Keratinocyte (primary cell): ENCODE measurements at regions not wholly inside any gene's neighbourhood (a gene's known extent, or its start where the extent isn't known, plus 50 kb on each side); places are given as distances from the start of the nearest gene placed in this dataset.

Experiments used
- DNase-seq: peaks from one replicate; pipeline ENCODE4 v3.0.0-alpha.2; 2011; ENCODE audit warnings: low read depth, missing footprints, low spot score
- FAIRE-seq: peaks from 2 replicates; lab custom pipeline; 2011; peaks lifted over from hg19 to GRCh38; lab: Jason Lieb, UNC
- H2AFZ ChIP-seq: 2 replicates; pipeline ENCODE4 v1.6.0; 2012; ENCODE audit warnings: low read length, control low read depth, inconsistent platforms; ENCODE audit not compliant: control insufficient read depth
- H3K27ac ChIP-seq: 2 replicates; pipeline ENCODE4 v1.5.1; 2011; ENCODE audit warnings: low read length; ENCODE audit not compliant: control insufficient read depth, insufficient read depth
- H3K27me3 ChIP-seq: 3 replicates; pipeline ENCODE4 v1.6.0; 2011; ENCODE audit warnings: low read length; ENCODE audit not compliant: control insufficient read depth, insufficient read depth; ENCODE audit errors: extremely low read depth
- H3K36me3 ChIP-seq, 2 experiments: 2 replicates in 1 of 2; 3 replicates in 1 of 2; pipeline ENCODE4 v1.5.1; 2011; ENCODE audit warnings: low read length in 2 of 2, mild to moderate bottlenecking in 1 of 2; ENCODE audit not compliant: control insufficient read depth in 2 of 2, insufficient read depth in 2 of 2; ENCODE audit errors: extremely low read depth in 1 of 2
- H3K4me1 ChIP-seq: 3 replicates; pipeline ENCODE4 v1.5.1; 2011; ENCODE audit warnings: low read length; ENCODE audit not compliant: control insufficient read depth, insufficient read depth; ENCODE audit errors: extremely low read depth
- H3K4me2 ChIP-seq: 3 replicates; pipeline ENCODE4 v1.6.0; 2011; ENCODE audit warnings: low read depth, low read length; ENCODE audit not compliant: control insufficient read depth, insufficient read depth; ENCODE audit errors: extremely low read depth
- H3K4me3 ChIP-seq, 3 experiments: fragments of 200-600 bp in 1 of 3; sonication (generic) in 1 of 3; 2 replicates in 2 of 3; 3 replicates in 1 of 3; pipeline ENCODE4 v1.5.1; 2011 to 2016; ENCODE audit warnings: low read length in 3 of 3, mild to moderate bottlenecking in 3 of 3, control low read depth in 2 of 3, inconsistent platforms in 1 of 3, low read depth in 1 of 3, mixed read lengths in 1 of 3, mixed run types in 1 of 3, moderate library complexity in 1 of 3; ENCODE audit not compliant: control insufficient read depth in 2 of 3, insufficient read depth in 2 of 3; ENCODE audit errors: extremely low read depth in 1 of 3
- H3K79me2 ChIP-seq: 2 replicates; pipeline ENCODE4 v1.6.0; 2012; ENCODE audit warnings: low read length; ENCODE audit not compliant: control insufficient read depth, insufficient read depth
- H3K9ac ChIP-seq: 3 replicates; pipeline ENCODE4 v1.6.0; 2011; ENCODE audit warnings: low read length; ENCODE audit not compliant: control insufficient read depth, insufficient read depth; ENCODE audit errors: extremely low read depth
- H3K9me1 ChIP-seq: 3 replicates; pipeline ENCODE4 v1.6.0; 2011; ENCODE audit warnings: low read length; ENCODE audit not compliant: control insufficient read depth, insufficient read depth; ENCODE audit errors: extremely low read depth
- H3K9me3 ChIP-seq: 2 replicates; pipeline ENCODE4 v1.5.1; 2012; ENCODE audit warnings: low read depth, low read length; ENCODE audit not compliant: control insufficient read depth
- H4K20me1 ChIP-seq: 3 replicates; pipeline ENCODE4 v1.6.0; 2011; ENCODE audit warnings: low read length; ENCODE audit not compliant: control insufficient read depth, insufficient read depth; ENCODE audit errors: extremely low read depth
- EZH2 ChIP-seq: IDR thresholded peaks from one replicate; pipeline ENCODE4 v1.6.1; 2012; ENCODE audit warnings: inconsistent platforms, mild to moderate bottlenecking, low read length, moderate library complexity
- dilution Hi-C: fragments of 300-500 bp; cut with MboI; formaldehyde crosslinking; loops from one replicate; pipeline ENCODE4 v1.7.0; 2020; ENCODE audit warnings: low sequenced_read_pairs; ENCODE audit not compliant: extremely low pct_ligation_motif_present
- TF ChIP-seq, protein P1 (sequence below), 3 experiments: IDR thresholded peaks in 1 of 3; conservative IDR thresholded peaks in 1 of 3; optimal IDR thresholded peaks in 1 of 3; 2 replicates in 2 of 3; 3 replicates in 1 of 3; pipeline versions ENCODE3 to v1.5.1; 2011; ENCODE audit warnings: low read length in 3 of 3, mild to moderate bottlenecking in 3 of 3, moderate library complexity in 2 of 3, control low read depth in 1 of 3, inconsistent platforms in 1 of 3; ENCODE audit not compliant: insufficient read depth in 2 of 3; ENCODE audit errors: extremely low read depth in 1 of 3

DNA sequence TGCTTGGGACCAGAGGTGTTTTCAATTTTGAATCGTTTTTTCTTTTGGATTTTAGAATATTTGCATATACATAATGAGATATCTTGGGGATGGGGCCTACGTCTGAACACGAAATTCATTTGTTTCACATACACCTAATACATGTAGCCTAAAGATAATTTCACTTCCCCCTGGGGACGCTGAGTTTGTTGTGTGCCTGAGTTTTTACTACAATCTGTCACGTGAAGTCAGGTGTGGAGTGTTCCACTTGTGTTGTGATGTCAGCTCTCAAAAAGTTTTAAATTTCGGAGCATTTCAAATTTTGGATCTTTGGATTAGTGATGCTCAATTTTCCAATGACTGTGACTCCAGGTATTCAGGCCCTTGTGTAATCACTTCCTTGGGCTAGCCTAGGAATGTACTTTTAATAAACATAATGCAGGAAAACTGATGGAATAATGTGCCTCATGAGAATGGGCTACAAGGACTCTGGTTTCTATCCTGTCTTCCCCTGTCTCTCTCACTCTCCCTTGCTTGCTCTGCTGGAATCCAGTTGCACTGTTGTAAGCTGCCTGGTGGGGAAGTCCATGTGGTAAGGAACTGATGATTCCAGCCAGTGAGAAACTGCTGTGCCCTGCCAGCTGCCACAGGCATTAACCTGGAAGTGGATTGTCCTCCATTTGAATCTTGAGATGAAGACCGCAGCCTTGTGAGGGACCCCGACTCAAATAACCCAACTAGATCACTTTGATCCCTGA lies 403.8 kb downstream of the SHISA9 start:
- H3K36me3 ChIP-seq = no peaks in the 10 kb centered on the region
- H3K9me1 ChIP-seq = no peaks in the 10 kb centered on the region
- no peak overlapping the region for H3K9ac ChIP-seq
- TF ChIP-seq, protein P1, sequence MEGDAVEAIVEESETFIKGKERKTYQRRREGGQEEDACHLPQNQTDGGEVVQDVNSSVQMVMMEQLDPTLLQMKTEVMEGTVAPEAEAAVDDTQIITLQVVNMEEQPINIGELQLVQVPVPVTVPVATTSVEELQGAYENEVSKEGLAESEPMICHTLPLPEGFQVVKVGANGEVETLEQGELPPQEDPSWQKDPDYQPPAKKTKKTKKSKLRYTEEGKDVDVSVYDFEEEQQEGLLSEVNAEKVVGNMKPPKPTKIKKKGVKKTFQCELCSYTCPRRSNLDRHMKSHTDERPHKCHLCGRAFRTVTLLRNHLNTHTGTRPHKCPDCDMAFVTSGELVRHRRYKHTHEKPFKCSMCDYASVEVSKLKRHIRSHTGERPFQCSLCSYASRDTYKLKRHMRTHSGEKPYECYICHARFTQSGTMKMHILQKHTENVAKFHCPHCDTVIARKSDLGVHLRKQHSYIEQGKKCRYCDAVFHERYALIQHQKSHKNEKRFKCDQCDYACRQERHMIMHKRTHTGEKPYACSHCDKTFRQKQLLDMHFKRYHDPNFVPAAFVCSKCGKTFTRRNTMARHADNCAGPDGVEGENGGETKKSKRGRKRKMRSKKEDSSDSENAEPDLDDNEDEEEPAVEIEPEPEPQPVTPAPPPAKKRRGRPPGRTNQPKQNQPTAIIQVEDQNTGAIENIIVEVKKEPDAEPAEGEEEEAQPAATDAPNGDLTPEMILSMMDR (optimal IDR thresholded peaks at IDR 0.05 in 1 of 3, IDR thresholded peaks at IDR 0.05 in 1 of 3, conservative IDR thresholded peaks at IDR 0.05 in 1 of 3; ENCODE audit: extremely low read depth in 1 of 3, insufficient read depth in 2 of 3, low read length in 3 of 3) = no peak
- TF ChIP-seq EZH2 = no peak
- H3K4me1 ChIP-seq = peaks cover 27% of the 10 kb centered on the region
- DNase-seq (no peak), FAIRE-seq (peak; percentile 80)
- no peaks in the 10 kb centered on the region for H3K9me3 ChIP-seq
- H2AFZ ChIP-seq = peak overlapping the region; percentile 8
- dilution Hi-C loops = no loop called here
- no peak overlapping the region for H3K4me3 ChIP-seq
- H3K27ac ChIP-seq = no peak overlapping the region
- no peaks in the 10 kb centered on the region for H4K20me1 ChIP-seq
- H3K79me2 ChIP-seq = no peaks in the 10 kb centered on the region
- no peaks in the 10 kb centered on the region for H3K27me3 ChIP-seq
- no peak overlapping the region for H3K4me2 ChIP-seq

DNA sequence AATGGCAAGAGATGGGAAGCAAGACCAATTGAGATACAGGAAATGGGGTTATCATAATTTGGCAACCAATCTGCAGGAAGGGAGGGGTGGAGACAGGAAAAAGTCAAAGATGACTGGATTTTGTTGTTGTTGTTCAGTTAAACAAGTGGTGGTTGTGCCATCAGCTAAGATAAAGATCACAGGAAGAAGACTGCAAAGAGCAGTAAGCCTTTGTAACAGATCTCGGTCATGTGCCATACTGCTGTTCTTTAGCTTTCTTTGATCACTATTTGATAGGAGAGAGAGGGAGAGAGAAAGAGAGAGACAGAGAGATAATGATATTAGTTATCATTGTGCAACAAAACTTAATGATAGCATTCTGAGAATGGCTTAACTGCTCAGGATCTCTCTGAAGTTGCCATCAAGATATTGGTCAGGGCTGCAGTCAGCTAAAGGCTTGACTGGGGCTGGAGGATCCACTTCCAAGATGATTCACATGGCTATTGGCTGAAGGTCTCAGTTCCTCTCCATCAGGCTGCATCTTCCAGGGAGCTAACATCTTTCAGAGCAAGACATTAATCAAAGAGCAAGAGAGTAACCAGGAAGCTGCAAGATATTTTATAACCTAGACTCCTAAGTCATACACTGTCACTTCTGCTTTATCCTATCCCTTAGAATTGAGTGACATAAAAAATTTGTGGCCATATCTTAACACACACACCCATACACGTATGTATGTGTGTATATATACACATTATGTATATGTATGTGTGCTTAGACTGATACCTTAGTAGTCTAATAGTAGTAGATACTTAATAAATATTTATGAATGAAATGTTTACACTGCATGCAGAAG lies 405.0 kb downstream of the SHISA9 start:
- TF ChIP-seq, protein P1 (optimal IDR thresholded peaks at IDR 0.05 in 1 of 3, IDR thresholded peaks at IDR 0.05 in 1 of 3, conservative IDR thresholded peaks at IDR 0.05 in 1 of 3; ENCODE audit: extremely low read depth in 1 of 3, insufficient read depth in 2 of 3, low read length in 3 of 3) = no peak
- no peak for TF ChIP-seq EZH2

More for the DNA sequence above, 405.0 kb downstream of the SHISA9 start:
- peaks cover 27% of the 10 kb centered on the region for H3K4me1 ChIP-seq
- FAIRE-seq (peak; percentile 69), DNase-seq (no peak)
- peak overlapping the region; percentile 9 for H3K27ac ChIP-seq
- H2AFZ ChIP-seq = peak overlapping the region; percentile 30
- no peak overlapping the region for H3K4me3 ChIP-seq
- dilution Hi-C loops = no loop called here
- H4K20me1 ChIP-seq = no peaks in the 10 kb centered on the region
- no peaks in the 10 kb centered on the region for H3K27me3 ChIP-seq
- no peaks in the 10 kb centered on the region for H3K9me3 ChIP-seq
- no peaks in the 10 kb centered on the region for H3K36me3 ChIP-seq
- H3K79me2 ChIP-seq = no peaks in the 10 kb centered on the region
- H3K9me1 ChIP-seq = no peaks in the 10 kb centered on the region
- peak overlapping the region; percentile 30 for H3K4me2 ChIP-seq
- H3K9ac ChIP-seq = no peak overlapping the region
